GM21515 (cell line): ENCODE measurements at regions not wholly inside any gene's neighbourhood (a gene's known extent, or its start where the extent isn't known, plus 50 kb on each side); places are given as distances from the start of the nearest gene placed in this dataset.
A peak's percentile ranks its signal among the peaks of the same experiment; 100 is the strongest.

Experiments
- ATAC-seq: cut with Tn5 transposase; IDR thresholded peaks from one replicate; pipeline ENCODE4 v1.9.1; 2021; ENCODE audit not compliant: unreplicated experiment

GRCh38 chr11:133697603-133698180 is 147.6 kb downstream of the SPATA19 start:
- ATAC-seq = no peak

GRCh38 chr11:133697161-133697560 is 148.2 kb downstream of the SPATA19 start:
- ATAC-seq = no peak

- ATAC-seq = no peak
These were observed 149.9 kb downstream of the SPATA19 start for GRCh38 chr11:133695387-133695786.

- ATAC-seq = no peak
These were observed 150.6 kb downstream of the SPATA19 start for GRCh38 chr11:133694701-133695100.

- ATAC-seq = no peak
These were observed 152.2 kb downstream of the SPATA19 start for GRCh38 chr11:133693110-133693509.

- ATAC-seq = no peak
These were observed 153.0 kb downstream of the SPATA19 start for GRCh38 chr11:133692126-133692934.

GRCh38 chr11:133687781-133688180 is 155.5 kb upstream of the OPCML start:
- no peak for ATAC-seq

GRCh38 chr11:133681901-133682300 is 149.6 kb upstream of the OPCML start:
- no peak for ATAC-seq

GRCh38 chr11:133679896-133680295 is 147.6 kb upstream of the OPCML start:
- ATAC-seq = no peak

GRCh38 chr11:133678191-133678590 is 145.9 kb upstream of the OPCML start:
- ATAC-seq = no peak

GRCh38 chr11:133677387-133677786 is 145.1 kb upstream of the OPCML start:
- no peak for ATAC-seq

GRCh38 chr11:133676265-133676664 is 144.0 kb upstream of the OPCML start:
- ATAC-seq = no peak

GRCh38 chr11:133669371-133670053 is 137.2 kb upstream of the OPCML start:
- ATAC-seq = no peak

GRCh38 chr11:133663135-133663985 is 131.1 kb upstream of the OPCML start:
- ATAC-seq = no peak

GRCh38 chr11:133661846-133662245 is 129.5 kb upstream of the OPCML start:
- ATAC-seq = no peak

GRCh38 chr11:133660202-133660568 is 127.9 kb upstream of the OPCML start:
- ATAC-seq = no peak

GRCh38 chr11:133659538-133660201 is 127.4 kb upstream of the OPCML start:
- ATAC-seq = peak; percentile 49

GRCh38 chr11:133657054-133657453 is 124.8 kb upstream of the OPCML start:
- ATAC-seq = no peak

GRCh38 chr11:133656082-133656635 is 123.9 kb upstream of the OPCML start:
- no peak for ATAC-seq

GRCh38 chr11:133654630-133655212 is 122.4 kb upstream of the OPCML start:
- ATAC-seq = no peak
